Astrocyte (in vitro differentiated cells and primary cell): ENCODE measurements at regions not wholly inside any gene's neighbourhood (a gene's known extent, or its start where the extent isn't known, plus 50 kb on each side); places are given as distances from the start of the nearest gene placed in this dataset.

Experiments used
- EZH2 ChIP-seq: IDR thresholded peaks from 2 replicates; pipeline ENCODE4 v1.6.1; 2012; ENCODE audit warnings: mild to moderate bottlenecking, low read length, inconsistent platforms; ENCODE audit not compliant: insufficient read depth
- TF ChIP-seq, protein P1 (sequence below): IDR thresholded peaks from 2 replicates; pipeline ENCODE4 v1.5.1; 2011; ENCODE audit warnings: low read depth, mild to moderate bottlenecking, inconsistent platforms, low read length, moderate library complexity; ENCODE audit not compliant: insufficient read depth

DNA sequence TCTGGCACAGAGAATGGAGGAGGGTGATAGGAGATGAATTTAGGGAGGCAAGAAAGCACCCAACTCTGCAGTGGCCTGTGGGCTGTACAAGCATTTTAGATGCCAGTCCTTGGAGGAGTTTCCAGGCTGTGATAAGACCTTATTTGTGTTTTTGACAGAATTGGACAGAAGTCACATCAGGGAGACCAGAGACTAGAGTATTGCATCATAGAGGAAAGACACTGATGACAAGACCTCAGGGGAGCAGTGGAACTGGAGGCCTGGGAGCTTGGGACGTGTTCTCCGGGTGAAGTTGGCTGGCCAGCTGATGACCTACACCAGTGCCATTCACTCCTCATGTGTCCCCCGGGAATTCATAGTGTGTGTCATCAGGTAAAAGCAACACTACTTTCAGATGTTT, 284.0 kb upstream of the ZFP42 start:
- TF ChIP-seq, protein P1, sequence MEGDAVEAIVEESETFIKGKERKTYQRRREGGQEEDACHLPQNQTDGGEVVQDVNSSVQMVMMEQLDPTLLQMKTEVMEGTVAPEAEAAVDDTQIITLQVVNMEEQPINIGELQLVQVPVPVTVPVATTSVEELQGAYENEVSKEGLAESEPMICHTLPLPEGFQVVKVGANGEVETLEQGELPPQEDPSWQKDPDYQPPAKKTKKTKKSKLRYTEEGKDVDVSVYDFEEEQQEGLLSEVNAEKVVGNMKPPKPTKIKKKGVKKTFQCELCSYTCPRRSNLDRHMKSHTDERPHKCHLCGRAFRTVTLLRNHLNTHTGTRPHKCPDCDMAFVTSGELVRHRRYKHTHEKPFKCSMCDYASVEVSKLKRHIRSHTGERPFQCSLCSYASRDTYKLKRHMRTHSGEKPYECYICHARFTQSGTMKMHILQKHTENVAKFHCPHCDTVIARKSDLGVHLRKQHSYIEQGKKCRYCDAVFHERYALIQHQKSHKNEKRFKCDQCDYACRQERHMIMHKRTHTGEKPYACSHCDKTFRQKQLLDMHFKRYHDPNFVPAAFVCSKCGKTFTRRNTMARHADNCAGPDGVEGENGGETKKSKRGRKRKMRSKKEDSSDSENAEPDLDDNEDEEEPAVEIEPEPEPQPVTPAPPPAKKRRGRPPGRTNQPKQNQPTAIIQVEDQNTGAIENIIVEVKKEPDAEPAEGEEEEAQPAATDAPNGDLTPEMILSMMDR = no peak
- no peak for TF ChIP-seq EZH2
